DND-41 (cell line): ENCODE measurements at regions not wholly inside any gene's neighbourhood (a gene's known extent, or its start where the extent isn't known, plus 50 kb on each side); places are given as distances from the start of the nearest gene placed in this dataset.

Source experiments
- ATAC-seq: fragments of 200-7000 bp; cut with Tn5 transposase; 3 replicates; pipeline ENCODE4 v1.9.1; 2021; ENCODE audit warnings: low read depth; ENCODE audit not compliant: insufficient read depth
- DNase-seq: peaks from one replicate; pipeline ENCODE4 v3.0.0-alpha.2; 2020
- H2AFZ ChIP-seq: 2 replicates; pipeline ENCODE4 v1.6.0; 2012; ENCODE audit warnings: low read depth, low read length
- H3K27ac ChIP-seq: 2 replicates; pipeline ENCODE4 v1.5.1; 2012; ENCODE audit warnings: low read length, inconsistent platforms
- H3K27me3 ChIP-seq: fragments of 200-600 bp; sonication (generic); 2 replicates; pipeline ENCODE4 v1.6.0; 2012; ENCODE audit warnings: low read length, mild to moderate bottlenecking, inconsistent platforms; ENCODE audit not compliant: insufficient read depth, poor library complexity
- H3K36me3 ChIP-seq: 2 replicates; pipeline ENCODE4 v1.5.1; 2012; ENCODE audit warnings: low read length, inconsistent platforms; ENCODE audit not compliant: insufficient read depth
- H3K4me1 ChIP-seq: 2 replicates; pipeline ENCODE4 v1.5.1; 2012; ENCODE audit warnings: mild to moderate bottlenecking, low read length; ENCODE audit not compliant: insufficient read depth
- H3K4me2 ChIP-seq: 2 replicates; pipeline ENCODE4 v1.6.0; 2012; ENCODE audit warnings: mild to moderate bottlenecking, moderate library complexity, low read length, inconsistent platforms; ENCODE audit not compliant: insufficient read depth
- H3K4me3 ChIP-seq, 2 experiments: fragments of 200-600 bp in 1 of 2; shearing (Covaris generic) in 1 of 2; 2 replicates each; pipeline ENCODE4 v1.5.1; 2012 to 2016; ENCODE audit warnings: inconsistent platforms in 2 of 2, low read length in 2 of 2, mild to moderate bottlenecking in 2 of 2, low read depth in 1 of 2, moderate library complexity in 1 of 2
- H3K79me2 ChIP-seq: 2 replicates; pipeline ENCODE4 v1.6.0; 2012; ENCODE audit warnings: low read length, inconsistent platforms; ENCODE audit not compliant: insufficient read depth
- H3K9ac ChIP-seq: 2 replicates; pipeline ENCODE4 v1.6.0; 2012; ENCODE audit warnings: low read depth, mild to moderate bottlenecking, inconsistent platforms, low read length, moderate library complexity
- H3K9me3 ChIP-seq: 2 replicates; pipeline ENCODE4 v1.5.1; 2012; ENCODE audit warnings: low read length, moderate library complexity, mild to moderate bottlenecking, inconsistent platforms; ENCODE audit not compliant: insufficient read depth, severe bottlenecking
- H4K20me1 ChIP-seq: 2 replicates; pipeline ENCODE4 v1.6.0; 2012; ENCODE audit warnings: low read length; ENCODE audit not compliant: insufficient read depth
- CTCF ChIP-seq: IDR thresholded peaks from 2 replicates; pipeline ENCODE4 v1.5.1; 2012; ENCODE audit warnings: borderline replicate concordance, low read length, moderate library complexity, mild to moderate bottlenecking; ENCODE audit not compliant: poor library complexity, severe bottlenecking; ENCODE audit errors: extremely low read depth
- EZH2 ChIP-seq: IDR thresholded peaks from 3 replicates; pipeline ENCODE4 v1.6.1; 2012; ENCODE audit warnings: borderline replicate concordance, low read depth, mild to moderate bottlenecking, moderate library complexity, low read length, inconsistent platforms; ENCODE audit not compliant: severe bottlenecking

GRCh38 chr2:106694964-106695470 lies 190.9 kb downstream of the ST6GAL2 start:
- DNase-seq (no peak), ATAC-seq (no peak)
- Histone ChIP-seq H3K36me3 (no peaks in the 10 kb centered on the region), H4K20me1 (no peaks in the 10 kb centered on the region), H3K27ac (no peak overlapping the region), H3K79me2 (no peaks in the 10 kb centered on the region), H3K9ac (no peak overlapping the region), H3K4me2 (no peak overlapping the region), H3K27me3 (peaks cover 3% of the 10 kb centered on the region), H3K4me3 (no peak overlapping the region), H3K4me1 (no peaks in the 10 kb centered on the region), H2AFZ (no peak overlapping the region), H3K9me3 (no peaks in the 10 kb centered on the region)
- no peak for TF ChIP-seq EZH2
- no peak for TF ChIP-seq CTCF

DNA sequence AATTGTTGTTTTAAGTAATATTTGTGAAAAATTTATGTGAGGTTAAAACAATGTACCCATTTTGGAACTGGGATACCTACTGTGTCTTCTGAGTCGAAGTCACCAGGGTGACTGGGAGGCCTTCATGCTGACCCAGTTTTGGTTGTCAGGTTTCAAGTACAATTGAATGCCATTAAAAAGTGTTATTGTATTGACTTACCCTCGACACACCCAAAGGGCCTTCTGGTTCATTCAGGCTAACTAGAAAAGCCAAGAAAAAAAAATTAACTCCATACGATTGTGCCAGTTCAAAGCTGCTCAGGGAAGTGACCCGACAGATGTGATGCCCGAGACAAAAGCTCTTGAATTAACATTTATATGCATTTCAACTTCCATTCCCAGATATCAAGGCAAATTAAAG lies 190.0 kb downstream of the ST6GAL2 start:
- Histone ChIP-seq H3K36me3 (no peaks in the 10 kb centered on the region), H3K9ac (no peak overlapping the region), H3K27me3 (peaks cover 3% of the 10 kb centered on the region), H2AFZ (no peak overlapping the region), H3K79me2 (no peaks in the 10 kb centered on the region), H3K9me3 (no peaks in the 10 kb centered on the region), H3K4me1 (no peaks in the 10 kb centered on the region), H3K4me2 (no peak overlapping the region), H3K4me3 (no peak overlapping the region), H4K20me1 (no peaks in the 10 kb centered on the region), H3K27ac (no peak overlapping the region)
- no peak for ATAC-seq
- TF ChIP-seq CTCF (no peak), EZH2 (no peak)
- DNase-seq = no peak

GRCh38 chr2:106700616-106701015 lies 185.4 kb downstream of the ST6GAL2 start:
- Histone ChIP-seq H3K4me3 (no peak overlapping the region), H2AFZ (no peak overlapping the region), H3K4me2 (no peak overlapping the region), H3K27ac (no peak overlapping the region), H3K9me3 (no peaks in the 10 kb centered on the region), H3K4me1 (no peaks in the 10 kb centered on the region), H3K27me3 (peaks cover 4% of the 10 kb centered on the region), H4K20me1 (no peaks in the 10 kb centered on the region), H3K36me3 (no peaks in the 10 kb centered on the region), H3K9ac (no peak overlapping the region), H3K79me2 (no peaks in the 10 kb centered on the region)
- ATAC-seq (no peak), DNase-seq (no peak)
- TF ChIP-seq CTCF (no peak), EZH2 (no peak)
